Lung (tissue), 11 donors: ENCODE measurements at regions not wholly inside any gene's neighbourhood (a gene's known extent, or its start where the extent isn't known, plus 50 kb on each side); places are given as distances from the start of the nearest gene placed in this dataset.

Experiments
- ATAC-seq: fragments of 200-7000 bp; cut with Tn5 transposase; one replicate; pipeline ENCODE4 v1.9.1; 2020; ENCODE audit warnings: moderate number of reproducible peaks; ENCODE audit not compliant: insufficient read depth, low FRiP score
- DNase-seq, 3 donors: peaks; one replicate each; pipeline ENCODE4 v3.0.0-alpha.2; 2013 to 2017
- H3K27ac ChIP-seq, 2 donors: one replicate each; pipeline ENCODE4 v1.5.1; 2013; ENCODE audit warnings: mild to moderate bottlenecking in 2 of 2, moderate library complexity in 2 of 2, control low read depth in 1 of 2, inconsistent platforms in 1 of 2, low read depth in 1 of 2, low read length in 1 of 2
- H3K27me3 ChIP-seq, 3 donors: one replicate each; pipeline ENCODE4 v1.5.1; 2013; ENCODE audit warnings: low read length in 2 of 3; ENCODE audit not compliant: control insufficient read depth in 3 of 3, insufficient read depth in 3 of 3
- H3K36me3 ChIP-seq, 4 donors: one replicate each; pipeline ENCODE4 v1.5.1; 2013; ENCODE audit warnings: low read length in 4 of 4, mild to moderate bottlenecking in 1 of 4, moderate library complexity in 1 of 4; ENCODE audit not compliant: control insufficient read depth in 4 of 4, insufficient read depth in 4 of 4
- H3K4me1 ChIP-seq, 5 donors: one replicate each; pipeline ENCODE4 v1.5.1; 2013; ENCODE audit warnings: low read length in 5 of 5, mild to moderate bottlenecking in 2 of 5, moderate library complexity in 1 of 5; ENCODE audit not compliant: control insufficient read depth in 5 of 5, insufficient read depth in 5 of 5
- H3K4me3 ChIP-seq: one replicate; pipeline ENCODE4 v1.5.1; 2013; ENCODE audit warnings: mild to moderate bottlenecking, control low read depth, moderate library complexity
- H3K9ac ChIP-seq, 2 donors: one replicate each; pipeline ENCODE4 v1.5.1; 2013; ENCODE audit warnings: low read length in 2 of 2, control low read depth in 1 of 2; ENCODE audit not compliant: insufficient read depth in 1 of 2
- H3K9me3 ChIP-seq, 4 donors: one replicate each; pipeline ENCODE4 v1.5.1; 2013; ENCODE audit warnings: low read length in 3 of 4, mild to moderate bottlenecking in 1 of 4, moderate library complexity in 1 of 4; ENCODE audit not compliant: control insufficient read depth in 4 of 4, insufficient read depth in 3 of 4
- CTCF ChIP-seq: IDR thresholded peaks from 2 replicates; pipeline ENCODE4 v1.5.1; 2012; ENCODE audit warnings: mild to moderate bottlenecking; ENCODE audit errors: control extremely low read depth, extremely low read depth
- WGBS, 2 donors: extraction: QIAGEN DNeasy Blood & Tissue Kit; methylation state at CpG; one replicate each; pipeline ENCODE4 v1.1.7; 2013; 5-methylcytosine and 5-hydroxymethylcytosine counted together
- donor health status: control.
- donor health status: control.
- donor health status: Bipolar disorder and iron deficiency.
- donor health status: healthy.
- donor health status: DM: yes; HTN: yes; CAD: no.

- Histone ChIP-seq H3K9ac (no peak overlapping the region), H3K27ac (no peak overlapping the region), H3K4me3 (no peak overlapping the region), H3K4me1 (no peaks in the 10 kb centered on the region), H3K9me3 (peaks cover 0 to 4% (median 0%) of the 10 kb centered on the region in 4 donors), H3K36me3 (no peaks in the 10 kb centered on the region), H3K27me3 (no peaks in the 10 kb centered on the region)
- ATAC-seq (no peak), DNase-seq (no peak)
- no peak for TF ChIP-seq CTCF
- 76 to 93% methylated on average over 3 of the region's 3 CpGs for WGBS, 2 donors
Measured at GRCh38 chr2:52934323-52934898, 833.2 kb upstream of the CHAC2 start.

GRCh38 chr2:52933878-52934277, 833.7 kb upstream of the CHAC2 start:
- no peak overlapping the region for H3K4me3 ChIP-seq
- H3K36me3 ChIP-seq = no peaks in the 10 kb centered on the region
- H3K4me1 ChIP-seq = no peaks in the 10 kb centered on the region
- H3K9me3 ChIP-seq = peaks cover 0 to 5% (median 0%) of the 10 kb centered on the region in 4 donors
- H3K27me3 ChIP-seq = no peaks in the 10 kb centered on the region
- ATAC-seq (no peak), DNase-seq (no peak)
- H3K27ac ChIP-seq = no peak overlapping the region
- 64 to 89% methylated on average over 2 of the region's 2 CpGs for WGBS, 2 donors
- no peak for TF ChIP-seq CTCF
- no peak overlapping the region for H3K9ac ChIP-seq

- no peaks in the 10 kb centered on the region for H3K27me3 ChIP-seq
- TF ChIP-seq CTCF = no peak
- no peaks in the 10 kb centered on the region for H3K4me1 ChIP-seq
- ATAC-seq = no peak
- DNase-seq = no peak
- H3K9me3 ChIP-seq = peaks cover 0 to 5% (median 0%) of the 10 kb centered on the region in 4 donors
- WGBS, 2 donors = 31 to 55% methylated on average over 1 of the region's 1 CpG
- H3K27ac ChIP-seq = no peak overlapping the region
- no peak overlapping the region for H3K4me3 ChIP-seq
- H3K9ac ChIP-seq = no peak overlapping the region
- H3K36me3 ChIP-seq = no peaks in the 10 kb centered on the region
Measured at GRCh38 chr2:52931660-52932059, 835.9 kb upstream of the CHAC2 start.

- H3K4me3 ChIP-seq = no peak overlapping the region
- peaks cover 0 to 5% (median 0%) of the 10 kb centered on the region in 4 donors for H3K9me3 ChIP-seq
- WGBS, 2 donors = 93 to 96% methylated on average over 4 of the region's 4 CpGs
- DNase-seq (no peak), ATAC-seq (no peak)
- TF ChIP-seq CTCF = no peak
- no peak overlapping the region for H3K27ac ChIP-seq
- H3K27me3 ChIP-seq = no peaks in the 10 kb centered on the region
- no peaks in the 10 kb centered on the region for H3K4me1 ChIP-seq
- H3K9ac ChIP-seq = no peak overlapping the region
- no peaks in the 10 kb centered on the region for H3K36me3 ChIP-seq
Measured at GRCh38 chr2:52929412-52929811, 838.2 kb upstream of the CHAC2 start.
